ENCODE measurements at regions not wholly inside any gene's neighbourhood (a gene's known extent, or its start where the extent isn't known, plus 50 kb on each side); places are given as distances from the start of the nearest gene placed in this dataset.
"Not testable (repeated sequence)": the region's sequence is repeated elsewhere in the genome, so short reads cannot be mapped to it uniquely, and the experiment has no call there.

- DNase-seq: no peak
Observed at GRCh38 chr14:22184157-22184829, 404.7 kb downstream of the DAD1 start.

- DNase-seq: no peak
Observed at GRCh38 chr14:22180045-22180444, 409.0 kb downstream of the DAD1 start.

- DNase-seq: no peak
Observed at GRCh38 chr14:22179190-22179589, 409.8 kb downstream of the DAD1 start.

GRCh38 chr14:22178333-22178839, 410.6 kb downstream of the DAD1 start:
- no peak for DNase-seq

GRCh38 chr14:22177870-22178269, 411.2 kb downstream of the DAD1 start:
- DNase-seq: no peak

- DNase-seq: no peak
Observed at GRCh38 chr14:22176957-22177356, 412.1 kb downstream of the DAD1 start.

- not testable (repeated sequence) for DNase-seq
Observed at GRCh38 chr14:22175278-22175558, 413.8 kb downstream of the DAD1 start.

GRCh38 chr14:22174412-22175277, 414.4 kb downstream of the DAD1 start:
- no peak for DNase-seq

- DNase-seq: no peak
Observed at GRCh38 chr14:22168092-22168955, 420.7 kb downstream of the DAD1 start.

GRCh38 chr14:22164616-22165015, 424.4 kb downstream of the DAD1 start:
- no peak for DNase-seq

- no peak for DNase-seq
Observed at GRCh38 chr14:22163051-22163450, 426.0 kb downstream of the DAD1 start.

GRCh38 chr14:22159957-22160356, 429.1 kb downstream of the DAD1 start:
- no peak for DNase-seq

- DNase-seq: no peak
Observed at GRCh38 chr14:22159099-22159498, 429.9 kb downstream of the DAD1 start.

GRCh38 chr14:22158560-22158959, 430.5 kb downstream of the DAD1 start:
- DNase-seq: no peak

- DNase-seq: no peak
Observed at GRCh38 chr14:22155571-22155970, 433.5 kb downstream of the DAD1 start.

GRCh38 chr14:22152903-22153302, 436.1 kb downstream of the DAD1 start:
- no peak for DNase-seq

GRCh38 chr14:22152161-22152870, 436.7 kb downstream of the DAD1 start:
- no peak for DNase-seq

GRCh38 chr14:22151121-22151520, 437.9 kb downstream of the DAD1 start:
- no peak for DNase-seq

GRCh38 chr14:22149058-22149457, 440.0 kb downstream of the DAD1 start:
- no peak for DNase-seq

- no peak for DNase-seq
Observed at GRCh38 chr14:22147716-22148115, 441.3 kb downstream of the DAD1 start.

GRCh38 chr14:22143363-22143762, 445.7 kb downstream of the DAD1 start:
- no peak for DNase-seq

- no peak for DNase-seq
Observed at GRCh38 chr14:22140633-22141032, 448.4 kb downstream of the DAD1 start.

All from RPMI8226 (cell line).